Left lung (tissue), 4 donors: ENCODE measurements at regions not wholly inside any gene's neighbourhood (a gene's known extent, or its start where the extent isn't known, plus 50 kb on each side); places are given as distances from the start of the nearest gene placed in this dataset.

Experiments used
- ATAC-seq: fragments of 200-7000 bp; cut with Tn5 transposase; one replicate; pipeline ENCODE4 v1.9.1; 2020; ENCODE audit warnings: moderate library complexity
- DNase-seq, 4 donors: peaks; one replicate each; pipeline ENCODE4 v3.0.0-alpha.2; 2013 to 2020
- H3K27ac ChIP-seq, 2 donors: fragments of 200-600 bp; sonication (generic) in 1 of 2; one replicate each; pipeline versions ENCODE4 v1.5.0 to v1.8.0; 2020 to 2021
- H3K27me3 ChIP-seq, 2 donors: fragments of 200-600 bp; sonication (generic) in 1 of 2; one replicate each; pipeline versions ENCODE4 v1.5.0 to v1.8.0; 2020 to 2021
- H3K36me3 ChIP-seq, 2 donors: fragments of 200-600 bp; sonication (generic) in 1 of 2; one replicate each; pipeline versions ENCODE4 v1.5.0 to v1.8.0; 2020 to 2021
- H3K4me1 ChIP-seq, 2 donors: fragments of 200-600 bp; one replicate each; pipeline ENCODE4 v1.8.0; 2021
- H3K4me3 ChIP-seq, 2 donors: fragments of 200-600 bp; sonication (generic) in 1 of 2; one replicate each; pipeline versions ENCODE4 v1.5.0 to v1.8.0; 2020 to 2021; ENCODE audit warnings: mild to moderate bottlenecking in 1 of 2
- H3K9me3 ChIP-seq, 2 donors: fragments of 200-600 bp; sonication (generic) in 1 of 2; one replicate each; pipeline versions ENCODE4 v1.5.0 to v1.8.0; 2020 to 2021
- CTCF ChIP-seq, 2 donors: fragments of 200-600 bp; sonication (generic) in 1 of 2; IDR thresholded peaks; one replicate each; pipeline versions ENCODE4 v1.5.0 to v1.8.0; 2021; ENCODE audit warnings: antibody characterized with exemption in 2 of 2
- intact Hi-C, 2 donors: fragments of 100-400 bp; cut with DNase I; formaldehyde crosslinking; loops; one replicate each; pipeline versions ENCODE4 v1.11.2 to v1.14.2; 2022
- donor health status: DM: no; HTN: yes; CAD: no.
- donor health status: DM: no; HTN: no; CAD: no.

- intact Hi-C loops, result no loop called here
- DNase-seq (peak in 1 of 4 donors; percentile 47), ATAC-seq (no peak)
- no peak overlapping the region for H3K4me3 ChIP-seq
- H3K27ac ChIP-seq, result no peak overlapping the region
- no peaks in the 10 kb centered on the region for H3K9me3 ChIP-seq
- no peaks in the 10 kb centered on the region for H3K36me3 ChIP-seq
- H3K4me1 ChIP-seq, result no peaks in the 10 kb centered on the region
- H3K27me3 ChIP-seq, result no peaks in the 10 kb centered on the region
- no peak for TF ChIP-seq CTCF (IDR thresholded peaks at IDR 0.05)
Measured at GRCh38 chr16:63703612-63704011, 1418.3 kb downstream of the CDH11 start.

GRCh38 chr16:63702981-63703590 lies 1418.8 kb downstream of the CDH11 start:
- TF ChIP-seq CTCF (IDR thresholded peaks at IDR 0.05), result no peak
- no peak overlapping the region for H3K27ac ChIP-seq
- no peaks in the 10 kb centered on the region for H3K4me1 ChIP-seq
- intact Hi-C loops, result no loop called here
- ATAC-seq (peak; percentile 69), DNase-seq (peak in 2 of 4 donors; percentile 38 to 51)
- H3K36me3 ChIP-seq, result no peaks in the 10 kb centered on the region
- H3K9me3 ChIP-seq, result no peaks in the 10 kb centered on the region
- H3K27me3 ChIP-seq, result no peaks in the 10 kb centered on the region
- H3K4me3 ChIP-seq, result no peak overlapping the region

GRCh38 chr16:63697736-63698135 lies 1424.1 kb downstream of the CDH11 start:
- ATAC-seq, result no peak

GRCh38 chr16:63695347-63695746 lies 1426.5 kb downstream of the CDH11 start:
- Histone ChIP-seq H3K4me3 (no peak overlapping the region), H3K36me3 (no peaks in the 10 kb centered on the region), H3K27me3 (no peaks in the 10 kb centered on the region), H3K27ac (no peak overlapping the region), H3K9me3 (no peaks in the 10 kb centered on the region), H3K4me1 (no peaks in the 10 kb centered on the region)
- DNase-seq (no peak), ATAC-seq (no peak)
- no peak for TF ChIP-seq CTCF (IDR thresholded peaks at IDR 0.05)
- intact Hi-C loops, result no loop called here

More at GRCh38 chr16:63697736-63698135, 1424.1 kb downstream of the CDH11 start:
- DNase-seq, result no peak
- no peak for TF ChIP-seq CTCF (IDR thresholded peaks at IDR 0.05)
- no peak overlapping the region for H3K27ac ChIP-seq
- no peaks in the 10 kb centered on the region for H3K4me1 ChIP-seq
- H3K4me3 ChIP-seq, result no peak overlapping the region
- no peaks in the 10 kb centered on the region for H3K9me3 ChIP-seq
- intact Hi-C loops, result no loop called here
- no peaks in the 10 kb centered on the region for H3K36me3 ChIP-seq
- no peaks in the 10 kb centered on the region for H3K27me3 ChIP-seq

GRCh38 chr16:63690961-63691360 lies 1430.9 kb downstream of the CDH11 start:
- H3K36me3 ChIP-seq, result no peaks in the 10 kb centered on the region
- TF ChIP-seq CTCF (IDR thresholded peaks at IDR 0.05), result no peak
- H3K4me3 ChIP-seq, result no peak overlapping the region
- intact Hi-C loops, result no loop called here
- ATAC-seq (no peak), DNase-seq (no peak)
- H3K9me3 ChIP-seq, result peaks cover 0 to 17% of the 10 kb centered on the region in 2 donors
- no peak overlapping the region for H3K27ac ChIP-seq
- H3K27me3 ChIP-seq, result no peaks in the 10 kb centered on the region
- no peaks in the 10 kb centered on the region for H3K4me1 ChIP-seq
